A673 (cell line): ENCODE measurements at regions not wholly inside any gene's neighbourhood (a gene's known extent, or its start where the extent isn't known, plus 50 kb on each side); places are given as distances from the start of the nearest gene placed in this dataset.
"Not testable (repeated sequence)": the region's sequence is repeated elsewhere in the genome, so short reads cannot be mapped to it uniquely, and the experiment has no call there.

Experiments used
- BruUV-seq: library from RNA; stranded (reverse); fragments of 400-500 nt; replicated peaks from 2 replicates; lab custom pipeline; 2021; lab: Mats Ljungman, UMichigan
- CTCF ChIA-PET: fragments of 300-600 bp; sonication (Branson Sonifier 250); formaldehyde crosslinking; loops from one replicate; lab custom pipeline; 2022; ENCODE audit warnings: antibody characterized with exemption; lab: Charles Lee
- POLR2A ChIA-PET: fragments of 300-600 bp; sonication (Branson Sonifier 250); formaldehyde crosslinking; loops from one replicate; lab custom pipeline; 2022; ENCODE audit warnings: antibody characterized with exemption; ENCODE audit not compliant: low non-redundant PET; lab: Charles Lee
- DNase-seq: peaks from one replicate; pipeline ENCODE4 v3.0.0-alpha.2; 2015; ENCODE audit warnings: low spot score
- H3K27ac ChIP-seq: fragments of 200-600 bp; sonication (generic); 2 replicates; pipeline ENCODE4 v1.5.1; 2016; ENCODE audit warnings: mixed run types, low read depth, mild to moderate bottlenecking, mixed read lengths, antibody characterized with exemption, low read length; ENCODE audit not compliant: poor library complexity, severe bottlenecking
- H3K27me3 ChIP-seq: fragments of 200-600 bp; sonication (generic); replicated peaks from 2 replicates; pipeline ENCODE4 v1.6.1; 2017; ENCODE audit warnings: mixed run types, low read depth, mild to moderate bottlenecking, mixed read lengths, antibody characterized with exemption, low read length; ENCODE audit not compliant: insufficient read depth, poor library complexity
- H3K36me3 ChIP-seq: fragments of 200-600 bp; sonication (generic); 2 replicates; pipeline ENCODE4 v1.6.1; 2016; ENCODE audit warnings: mixed run types, mild to moderate bottlenecking, mixed read lengths, antibody characterized with exemption, low read length; ENCODE audit not compliant: insufficient read depth, poor library complexity, severe bottlenecking
- H3K4me1 ChIP-seq: fragments of 200-600 bp; sonication (generic); 2 replicates; pipeline ENCODE4 v1.6.1; 2017; ENCODE audit warnings: mixed run types, mild to moderate bottlenecking, mixed read lengths, antibody characterized with exemption, low read length; ENCODE audit not compliant: insufficient read depth, poor library complexity, severe bottlenecking
- H3K4me3 ChIP-seq: fragments of 200-600 bp; sonication (generic); 2 replicates; pipeline ENCODE4 v1.5.1; 2016; ENCODE audit warnings: low read depth, mixed run types, mild to moderate bottlenecking, mixed read lengths, low read length; ENCODE audit not compliant: poor library complexity, severe bottlenecking
- H3K9me3 ChIP-seq: fragments of 200-600 bp; sonication (generic); 2 replicates; pipeline ENCODE4 v1.6.1; 2016; ENCODE audit warnings: mixed run types, low read depth, mild to moderate bottlenecking, mixed read lengths, antibody characterized with exemption, low read length; ENCODE audit not compliant: poor library complexity, severe bottlenecking
- EZH2 ChIP-seq: fragments of 200-600 bp; sonication (generic); IDR thresholded peaks from 2 replicates; pipeline ENCODE4 v1.6.1; 2017; ENCODE audit warnings: borderline replicate concordance, low read depth, mild to moderate bottlenecking, mixed read lengths, antibody characterized with exemption, low read length; ENCODE audit not compliant: poor library complexity, severe bottlenecking
- intact Hi-C: fragments of 100-400 bp; cut with micrococcal nuclease; formaldehyde crosslinking; loops from one replicate; pipeline ENCODE4 v1.10.0; 2022; ENCODE audit not compliant: unreplicated experiment
- TF ChIP-seq, protein P1 (sequence below): fragments of 300-800, 200-600 bp; sonication (generic); conservative IDR thresholded peaks from 2 replicates; pipeline ENCODE4 v1.5.1; 2017; ENCODE audit warnings: low read depth, mild to moderate bottlenecking, antibody characterized with exemption, low read length, moderate library complexity, mixed read lengths

- Histone ChIP-seq H3K4me1 (no peaks in the 10 kb centered on the region), H3K4me3 (no peak overlapping the region), H3K9me3 (no peaks in the 10 kb centered on the region), H3K27ac (no peak overlapping the region), H3K36me3 (no peaks in the 10 kb centered on the region), H3K27me3 (no peaks in the 10 kb centered on the region)
- POLR2A ChIA-PET: no interaction called here
- TF ChIP-seq, protein P1, sequence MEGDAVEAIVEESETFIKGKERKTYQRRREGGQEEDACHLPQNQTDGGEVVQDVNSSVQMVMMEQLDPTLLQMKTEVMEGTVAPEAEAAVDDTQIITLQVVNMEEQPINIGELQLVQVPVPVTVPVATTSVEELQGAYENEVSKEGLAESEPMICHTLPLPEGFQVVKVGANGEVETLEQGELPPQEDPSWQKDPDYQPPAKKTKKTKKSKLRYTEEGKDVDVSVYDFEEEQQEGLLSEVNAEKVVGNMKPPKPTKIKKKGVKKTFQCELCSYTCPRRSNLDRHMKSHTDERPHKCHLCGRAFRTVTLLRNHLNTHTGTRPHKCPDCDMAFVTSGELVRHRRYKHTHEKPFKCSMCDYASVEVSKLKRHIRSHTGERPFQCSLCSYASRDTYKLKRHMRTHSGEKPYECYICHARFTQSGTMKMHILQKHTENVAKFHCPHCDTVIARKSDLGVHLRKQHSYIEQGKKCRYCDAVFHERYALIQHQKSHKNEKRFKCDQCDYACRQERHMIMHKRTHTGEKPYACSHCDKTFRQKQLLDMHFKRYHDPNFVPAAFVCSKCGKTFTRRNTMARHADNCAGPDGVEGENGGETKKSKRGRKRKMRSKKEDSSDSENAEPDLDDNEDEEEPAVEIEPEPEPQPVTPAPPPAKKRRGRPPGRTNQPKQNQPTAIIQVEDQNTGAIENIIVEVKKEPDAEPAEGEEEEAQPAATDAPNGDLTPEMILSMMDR: no peak
- TF ChIP-seq EZH2: no peak
- intact Hi-C loops: no loop called here
- CTCF ChIA-PET: no interaction called here
- no TSS peak for BruUV-seq
- no peak for DNase-seq
Measured at GRCh38 chr12:33514893-33515292, 75.3 kb upstream of the SYT10 start.

- no TSS peak for BruUV-seq
- no peaks in the 10 kb centered on the region for H3K9me3 ChIP-seq
- H3K36me3 ChIP-seq: no peaks in the 10 kb centered on the region
- H3K4me3 ChIP-seq: no peak overlapping the region
- TF ChIP-seq EZH2: no peak
- TF ChIP-seq, protein P1: no peak
- no peaks in the 10 kb centered on the region for H3K4me1 ChIP-seq
- H3K27me3 ChIP-seq: no peaks in the 10 kb centered on the region
- DNase-seq: no peak
- CTCF ChIA-PET: no interaction called here
- no peak overlapping the region for H3K27ac ChIP-seq
- intact Hi-C loops: no loop called here
- POLR2A ChIA-PET: no interaction called here
Measured at GRCh38 chr12:33519566-33519965, 79.9 kb upstream of the SYT10 start.

DNA sequence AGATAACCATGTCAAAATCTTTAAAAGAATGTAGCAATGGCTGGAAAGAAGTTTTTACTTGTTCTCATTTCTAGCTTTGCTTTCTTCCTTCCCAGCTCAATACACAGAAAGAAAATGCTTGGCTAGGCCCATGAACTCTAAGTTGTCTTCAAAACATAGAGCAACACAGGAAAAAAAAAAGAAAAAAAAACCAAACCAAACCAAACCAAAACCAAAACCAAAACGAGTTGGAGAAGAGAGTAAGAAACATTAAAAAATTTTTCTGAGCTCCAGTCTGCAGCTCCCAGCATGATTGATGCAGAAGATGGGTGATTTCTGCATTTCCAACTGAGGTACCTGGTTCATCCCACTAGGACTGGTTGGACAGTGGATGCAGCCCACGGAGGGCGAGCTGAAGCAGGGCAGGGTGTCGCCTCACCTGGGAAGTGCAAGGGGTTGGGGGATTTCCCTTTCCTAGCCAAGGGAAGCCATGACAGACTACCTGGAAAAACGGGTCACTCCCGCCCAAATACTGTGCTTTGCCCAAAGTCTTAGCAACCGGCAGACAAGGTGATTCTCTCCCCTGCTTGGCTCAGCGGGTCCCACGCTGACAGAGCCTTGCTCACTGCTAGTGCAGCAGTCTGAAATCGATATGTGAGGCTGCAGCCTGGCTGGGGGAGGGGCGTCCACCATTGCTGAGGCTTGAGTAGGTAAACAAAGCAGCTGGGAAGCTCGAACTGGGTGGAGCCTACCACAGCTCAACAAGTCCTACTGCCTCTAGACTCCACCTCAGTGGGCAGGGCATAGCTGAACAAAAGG, 81.1 kb upstream of the SYT10 start:
- H3K27ac ChIP-seq, H3K36me3 ChIP-seq, CTCF ChIA-PET, H3K9me3 ChIP-seq, POLR2A ChIA-PET, DNase-seq, H3K4me3 ChIP-seq, H3K27me3 ChIP-seq, BruUV-seq, intact Hi-C loops, H3K4me1 ChIP-seq: not testable (repeated sequence)

DNA sequence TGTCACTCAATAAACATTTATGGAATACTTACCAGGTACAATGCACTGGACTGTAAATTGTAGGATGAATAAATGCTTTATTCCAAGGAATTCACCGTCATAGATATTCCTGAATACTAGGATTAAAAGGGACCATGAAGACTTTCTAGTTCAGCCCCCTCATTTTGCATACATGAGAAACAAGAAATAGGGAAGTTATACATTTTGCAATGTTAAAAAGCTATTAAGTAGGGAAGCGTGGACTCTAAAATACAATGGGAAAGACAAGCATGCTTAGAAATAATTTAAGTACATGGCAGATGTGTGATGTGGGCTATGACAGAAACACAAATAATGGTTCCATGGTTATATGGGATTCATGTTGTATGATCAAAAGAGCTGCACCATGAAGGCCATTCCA, 89.4 kb upstream of the SYT10 start:
- DNase-seq: no peak
- ChIA-PET CTCF (no interaction called here), POLR2A (no interaction called here)
- H3K4me1 ChIP-seq: no peaks in the 10 kb centered on the region
- peaks cover 8% of the 10 kb centered on the region for H3K9me3 ChIP-seq
- no peak for TF ChIP-seq EZH2
- TF ChIP-seq, protein P1: no peak
- no TSS peak for BruUV-seq
- no peak overlapping the region for H3K27ac ChIP-seq
- no peaks in the 10 kb centered on the region for H3K36me3 ChIP-seq
- no peaks in the 10 kb centered on the region for H3K27me3 ChIP-seq
- intact Hi-C loops: no loop called here
- no peak overlapping the region for H3K4me3 ChIP-seq
